GM23248 (cell line): ENCODE measurements at regions not wholly inside any gene's neighbourhood (a gene's known extent, or its start where the extent isn't known, plus 50 kb on each side); places are given as distances from the start of the nearest gene placed in this dataset.

Experiments
- EZH2 ChIP-seq: fragments of 200-600 bp; sonication (generic); IDR thresholded peaks from 2 replicates; pipeline ENCODE4 v1.6.1; 2018; ENCODE audit warnings: antibody characterized with exemption, mild to moderate bottlenecking; ENCODE audit not compliant: insufficient read depth, poor library complexity, severe bottlenecking
- EZH2phosphoT487 ChIP-seq: fragments of 200-600 bp; sonication (generic); IDR thresholded peaks from 2 replicates; pipeline ENCODE4 v1.6.1; 2018; ENCODE audit warnings: antibody characterized with exemption, moderate library complexity, mild to moderate bottlenecking, low read depth; ENCODE audit not compliant: insufficient read depth

DNA sequence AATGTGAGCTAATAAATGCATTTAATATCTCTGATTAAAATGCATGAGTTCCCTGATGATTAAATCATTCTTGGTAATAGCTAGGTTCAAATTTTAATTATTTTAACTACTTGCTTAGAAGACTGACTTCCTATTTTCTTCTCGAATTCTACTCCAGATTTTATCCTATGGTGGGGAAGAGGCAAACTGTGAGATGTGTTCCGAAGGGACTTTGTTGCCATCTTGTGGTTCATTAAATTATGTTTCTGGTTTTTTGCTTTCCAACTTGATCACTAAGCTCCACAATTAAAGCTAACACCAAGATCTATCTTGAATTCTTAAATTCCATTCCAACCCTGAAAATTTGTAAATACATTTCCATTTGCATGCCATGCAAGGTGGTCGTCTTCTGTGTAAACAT lies 538.4 kb upstream of the PCDH20 start:
- no peak for TF ChIP-seq EZH2
- TF ChIP-seq EZH2phosphoT487 = no peak
